ENCODE measurements at regions not wholly inside any gene's neighbourhood (a gene's known extent, or its start where the extent isn't known, plus 50 kb on each side); places are given as distances from the start of the nearest gene placed in this dataset.

DNA sequence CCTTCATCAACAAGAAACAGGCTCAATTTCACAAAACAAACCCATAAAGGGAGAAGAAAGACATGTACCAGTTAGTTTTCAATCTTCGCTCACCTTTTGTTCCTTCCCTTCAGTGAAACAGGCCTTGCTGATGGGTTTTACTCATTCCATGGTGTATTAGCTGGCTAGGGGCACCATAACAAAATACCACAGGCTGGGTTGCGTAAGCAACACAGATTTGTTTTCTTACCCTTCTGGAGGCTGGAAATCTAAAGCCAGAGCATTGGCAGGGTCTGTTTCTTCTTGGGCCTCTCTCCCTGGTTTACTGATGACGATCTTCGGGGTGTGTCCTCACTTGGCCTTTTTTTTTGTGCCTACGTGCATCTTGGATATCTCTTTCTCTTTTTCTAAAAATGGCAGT is 383.4 kb upstream of the RBFOX1 start:
- TF ChIP-seq EZH2 (IDR thresholded peaks at IDR 0.05): no peak
- no peak for TF ChIP-seq POLR2AphosphoS5 (IDR thresholded peaks at IDR 0.05; ENCODE audit: borderline replicate concordance, low read depth, low read length)

Data from SK-N-MC (cell line).